Erythroblast (primary cell): ENCODE measurements at regions not wholly inside any gene's neighbourhood (a gene's known extent, or its start where the extent isn't known, plus 50 kb on each side); places are given as distances from the start of the nearest gene placed in this dataset.

Source experiments
- GATA1 ChIP-seq: IDR thresholded peaks from 2 replicates; pipeline ENCODE4 v1.6.1; 2011; ENCODE audit warnings: low read depth, mild to moderate bottlenecking, control low read depth, low read length, moderate library complexity
- POLR2A ChIP-seq: IDR thresholded peaks from 2 replicates; pipeline ENCODE4 v1.6.1; 2011; ENCODE audit warnings: mild to moderate bottlenecking, low read length

- TF ChIP-seq POLR2A (no peak), GATA1 (no peak)
These were observed 647.0 kb upstream of the IMPG1 start for GRCh38 chr6:76719449-76719848.
